ENCODE measurements at regions not wholly inside any gene's neighbourhood (a gene's known extent, or its start where the extent isn't known, plus 50 kb on each side); places are given as distances from the start of the nearest gene placed in this dataset.
"Not testable (repeated sequence)": the region's sequence is repeated elsewhere in the genome, so short reads cannot be mapped to it uniquely, and the experiment has no call there.

DNA sequence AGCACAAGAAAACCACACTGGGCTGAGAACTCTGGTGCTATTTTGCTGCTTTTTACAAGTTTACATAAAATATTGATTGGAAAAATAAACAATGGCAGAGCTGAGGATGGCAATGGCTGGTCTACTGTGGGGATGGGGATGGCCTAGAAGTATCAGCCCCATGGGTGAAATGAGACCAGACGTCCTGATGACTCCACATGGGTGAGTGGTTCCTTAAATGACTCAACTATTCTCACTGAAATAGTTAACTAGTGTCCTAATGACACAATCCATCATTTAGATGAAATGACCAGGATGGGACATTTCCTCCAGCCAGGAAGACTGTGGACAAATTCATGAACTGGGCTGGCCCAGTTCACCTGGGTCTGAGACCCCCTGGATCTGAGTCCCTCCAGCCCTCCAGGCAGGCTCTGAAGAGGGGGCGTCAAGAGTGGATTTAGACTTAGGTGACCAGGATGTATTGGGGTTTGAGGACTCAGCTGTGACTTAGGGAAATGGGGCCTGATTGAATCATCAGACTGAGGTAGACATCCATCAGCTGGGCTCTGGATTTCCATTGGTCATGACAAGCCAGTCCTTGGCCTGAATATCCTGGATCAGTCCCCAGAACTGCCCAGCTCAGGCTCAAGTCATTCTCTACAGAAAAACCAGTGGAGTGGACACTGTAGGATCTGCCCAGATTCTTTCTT, 98.2 kb upstream of the IGLL5 start:
- Histone ChIP-seq H2AFZ (ENCODE audit: low read length) (no peak overlapping the region), H3K4me2 (ENCODE audit: low read depth, low read length, poor library complexity, severe bottlenecking) (no peak overlapping the region), H3K36me3 (ENCODE audit: insufficient read depth, low read length) (no peaks in the 10 kb centered on the region), H3K9ac (ENCODE audit: low read length) (no peak overlapping the region), H3K9me2 (replicated peaks; ENCODE audit: insufficient read depth, low read length) (no peaks in the 10 kb centered on the region), H3K79me2 (ENCODE audit: low read length) (no peaks in the 10 kb centered on the region), H3K9me3 (ENCODE audit: low read length) (no peaks in the 10 kb centered on the region), H3K4me1 (ENCODE audit: low read length) (peaks cover 11% of the 10 kb centered on the region), H3K4me3 (ENCODE audit: low read length) (no peak overlapping the region), H4K20me1 (ENCODE audit: insufficient read depth, low read depth, low read length) (no peaks in the 10 kb centered on the region), H3K27ac (ENCODE audit: low read length) (no peak overlapping the region), H3K27me3 (ENCODE audit: low read length) (no peaks in the 10 kb centered on the region)
- DNase-seq = no peak

DNA sequence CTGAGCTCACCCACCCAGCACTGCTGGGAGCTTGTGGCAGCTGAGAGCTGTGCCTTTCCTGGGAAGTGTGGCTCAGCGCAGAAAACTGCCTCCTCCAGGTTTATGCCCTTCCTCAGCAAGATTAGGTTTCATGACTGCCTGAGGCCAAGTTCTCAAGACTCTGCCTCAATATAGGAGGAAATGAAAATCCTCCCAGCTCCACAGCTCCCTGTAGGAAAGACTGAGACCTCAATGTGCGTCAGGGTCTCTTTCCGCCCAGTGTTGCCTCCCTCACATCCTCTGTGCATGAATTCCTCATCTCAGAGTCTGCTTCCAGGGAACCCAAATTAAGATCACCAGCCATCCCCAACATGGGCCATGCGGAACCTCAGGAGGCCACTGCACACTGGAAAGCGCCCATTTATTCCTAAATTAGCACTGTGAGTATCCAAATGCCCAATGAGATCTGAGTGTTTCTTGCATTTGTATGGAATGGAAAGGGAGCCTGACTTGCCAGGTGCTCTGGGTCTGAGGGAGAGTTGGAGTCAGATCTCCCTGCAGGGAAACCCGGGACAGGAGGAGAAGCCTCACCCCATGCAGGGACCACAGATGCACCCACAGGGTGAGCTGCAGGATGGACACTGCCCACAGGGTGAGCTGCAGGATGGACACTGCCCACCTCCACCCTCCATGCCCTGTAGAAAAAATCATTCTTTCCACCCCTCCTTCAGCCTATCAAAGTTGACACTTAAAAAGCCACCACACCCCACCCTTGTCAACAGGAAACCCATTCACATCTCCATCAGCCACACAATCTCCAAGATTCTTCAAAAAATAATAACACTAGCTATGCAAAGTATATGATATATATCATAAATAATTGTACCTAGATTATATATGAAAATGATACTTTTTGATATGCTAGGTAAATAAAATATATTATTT, 97.4 kb upstream of the IGLL5 start:
- Histone ChIP-seq H3K27ac (ENCODE audit: low read length) (no peak overlapping the region), H3K4me1 (ENCODE audit: low read length) (peaks cover 13% of the 10 kb centered on the region)

DNA sequence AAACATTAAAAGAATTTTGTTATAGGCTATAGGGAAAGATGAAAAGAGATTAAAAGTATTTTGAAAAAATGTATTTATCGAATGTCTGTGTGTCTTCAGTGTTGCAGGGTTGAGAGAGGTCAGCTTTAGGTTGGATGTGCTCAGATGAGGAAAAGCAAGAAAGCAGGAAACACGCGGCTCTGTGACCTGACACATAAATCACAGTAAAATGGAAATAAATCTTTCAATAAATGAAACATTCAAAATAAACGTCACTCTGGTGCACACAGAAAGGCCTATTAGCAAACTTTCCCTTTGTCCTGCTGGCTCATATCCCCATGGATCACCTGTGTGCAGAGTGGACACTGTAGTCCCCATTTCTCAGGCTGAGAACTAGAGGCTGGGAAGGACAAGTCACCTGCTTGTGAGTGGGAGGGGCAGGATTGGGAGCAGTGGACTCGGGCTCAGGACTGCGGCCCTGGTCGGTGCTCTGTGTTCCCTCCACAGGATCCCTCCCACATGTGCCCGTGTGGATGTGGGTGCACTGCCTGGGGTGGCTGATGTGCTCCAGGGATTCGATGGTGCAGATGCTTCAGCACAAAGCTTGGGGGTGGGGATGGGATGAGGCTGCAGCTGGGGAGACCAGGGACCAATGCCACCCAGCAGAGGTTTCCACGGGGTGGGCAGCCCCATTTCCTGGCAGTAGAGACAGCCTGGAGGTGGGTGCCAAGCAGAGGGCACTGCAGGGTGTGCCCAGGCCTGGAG, 96.0 kb upstream of the IGLL5 start:
- Histone ChIP-seq H3K79me2 (ENCODE audit: low read length) (no peaks in the 10 kb centered on the region), H3K4me2 (ENCODE audit: low read depth, low read length, poor library complexity, severe bottlenecking) (no peak overlapping the region), H3K27ac (ENCODE audit: low read length) (no peak overlapping the region), H4K20me1 (ENCODE audit: insufficient read depth, low read depth, low read length) (no peaks in the 10 kb centered on the region), H3K27me3 (ENCODE audit: low read length) (no peaks in the 10 kb centered on the region), H3K4me3 (ENCODE audit: low read length) (no peak overlapping the region), H3K36me3 (ENCODE audit: insufficient read depth, low read length) (no peaks in the 10 kb centered on the region), H3K9ac (ENCODE audit: low read length) (no peak overlapping the region), H3K9me3 (ENCODE audit: low read length) (no peaks in the 10 kb centered on the region), H3K9me2 (replicated peaks; ENCODE audit: insufficient read depth, low read length) (no peaks in the 10 kb centered on the region), H2AFZ (ENCODE audit: low read length) (no peak overlapping the region), H3K4me1 (ENCODE audit: low read length) (peaks cover 13% of the 10 kb centered on the region)
- DNase-seq = no peak

More for the DNA sequence above, 97.4 kb upstream of the IGLL5 start:
- no peaks in the 10 kb centered on the region for H3K9me3 ChIP-seq (ENCODE audit: low read length)
- H3K9ac ChIP-seq (ENCODE audit: low read length) = no peak overlapping the region
- no peak for DNase-seq
- H4K20me1 ChIP-seq (ENCODE audit: insufficient read depth, low read depth, low read length) = no peaks in the 10 kb centered on the region
- H3K79me2 ChIP-seq (ENCODE audit: low read length) = no peaks in the 10 kb centered on the region
- H3K4me2 ChIP-seq (ENCODE audit: low read depth, low read length, poor library complexity, severe bottlenecking) = no peak overlapping the region
- H3K9me2 ChIP-seq (replicated peaks; ENCODE audit: insufficient read depth, low read length) = no peaks in the 10 kb centered on the region
- no peak overlapping the region for H3K4me3 ChIP-seq (ENCODE audit: low read length)
- H3K27me3 ChIP-seq (ENCODE audit: low read length) = no peaks in the 10 kb centered on the region
- no peak overlapping the region for H2AFZ ChIP-seq (ENCODE audit: low read length)
- no peaks in the 10 kb centered on the region for H3K36me3 ChIP-seq (ENCODE audit: insufficient read depth, low read length)

DNA sequence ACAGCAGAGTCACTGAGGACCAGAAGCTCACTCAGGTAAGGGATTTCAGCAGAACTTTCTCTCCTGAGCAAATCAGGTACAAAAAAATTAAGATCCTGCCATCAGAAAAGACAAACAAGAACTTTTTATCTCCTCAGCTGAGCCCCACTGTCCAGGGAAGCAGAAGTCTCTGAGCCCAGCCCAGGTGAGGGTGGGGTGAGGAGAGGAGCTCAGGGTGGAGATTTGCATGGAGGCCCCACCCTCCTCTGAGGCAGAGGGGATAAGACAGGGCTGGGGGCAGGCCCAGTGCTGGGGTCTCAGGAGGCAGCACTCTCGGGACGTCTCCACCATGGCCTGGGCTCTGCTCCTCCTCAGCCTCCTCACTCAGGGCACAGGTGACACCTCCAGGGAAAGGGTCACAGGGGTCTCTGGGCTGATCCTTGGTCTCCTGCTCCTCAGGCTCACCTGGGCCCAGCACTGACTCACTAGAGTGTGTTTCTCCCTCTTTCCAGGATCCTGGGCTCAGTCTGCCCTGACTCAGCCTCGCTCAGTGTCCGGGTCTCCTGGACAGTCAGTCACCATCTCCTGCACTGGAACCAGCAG, 95.3 kb upstream of the IGLL5 start:
- H3K27me3 ChIP-seq (ENCODE audit: low read length); H3K4me3 ChIP-seq (ENCODE audit: low read length); H3K27ac ChIP-seq (ENCODE audit: low read length); H3K36me3 ChIP-seq (ENCODE audit: insufficient read depth, low read length); H3K4me2 ChIP-seq (ENCODE audit: low read depth, low read length, poor library complexity, severe bottlenecking); H3K9ac ChIP-seq (ENCODE audit: low read length); H3K9me2 ChIP-seq (replicated peaks; ENCODE audit: insufficient read depth, low read length); H4K20me1 ChIP-seq (ENCODE audit: insufficient read depth, low read depth, low read length); H3K79me2 ChIP-seq (ENCODE audit: low read length); DNase-seq; H3K9me3 ChIP-seq (ENCODE audit: low read length); H2AFZ ChIP-seq (ENCODE audit: low read length): not testable (repeated sequence)
- H3K4me1 ChIP-seq (ENCODE audit: low read length) = peaks cover 13% of the 10 kb centered on the region

DNA sequence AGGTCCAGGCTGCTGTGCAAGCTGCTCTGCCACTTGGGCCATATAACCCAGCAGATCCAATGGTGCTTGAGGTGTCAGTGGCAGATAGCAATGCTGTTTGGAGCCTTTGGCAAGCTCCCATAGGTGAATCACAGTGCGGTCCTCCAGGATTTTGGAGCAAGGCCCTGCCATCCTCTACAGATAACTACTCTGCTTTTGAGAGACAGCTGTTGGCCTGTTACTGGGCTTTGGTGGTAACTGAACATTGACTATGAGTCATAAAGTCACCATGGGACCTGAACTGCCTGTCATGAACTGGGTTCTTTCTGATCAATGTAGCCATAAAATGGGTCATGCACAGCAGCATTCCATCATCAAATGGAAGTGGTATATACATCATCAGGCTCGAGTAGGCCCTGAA, 92.0 kb upstream of the IGLL5 start:
- not testable (repeated sequence) for H3K4me2 ChIP-seq (ENCODE audit: low read depth, low read length, poor library complexity, severe bottlenecking); DNase-seq; H3K9me3 ChIP-seq (ENCODE audit: low read length); H3K9me2 ChIP-seq (replicated peaks; ENCODE audit: insufficient read depth, low read length); H3K4me3 ChIP-seq (ENCODE audit: low read length); H3K27ac ChIP-seq (ENCODE audit: low read length); H3K27me3 ChIP-seq (ENCODE audit: low read length); H4K20me1 ChIP-seq (ENCODE audit: insufficient read depth, low read depth, low read length); H3K36me3 ChIP-seq (ENCODE audit: insufficient read depth, low read length); H2AFZ ChIP-seq (ENCODE audit: low read length); H3K79me2 ChIP-seq (ENCODE audit: low read length); H3K9ac ChIP-seq (ENCODE audit: low read length)
- peaks cover 18% of the 10 kb centered on the region for H3K4me1 ChIP-seq (ENCODE audit: low read length)

DNA sequence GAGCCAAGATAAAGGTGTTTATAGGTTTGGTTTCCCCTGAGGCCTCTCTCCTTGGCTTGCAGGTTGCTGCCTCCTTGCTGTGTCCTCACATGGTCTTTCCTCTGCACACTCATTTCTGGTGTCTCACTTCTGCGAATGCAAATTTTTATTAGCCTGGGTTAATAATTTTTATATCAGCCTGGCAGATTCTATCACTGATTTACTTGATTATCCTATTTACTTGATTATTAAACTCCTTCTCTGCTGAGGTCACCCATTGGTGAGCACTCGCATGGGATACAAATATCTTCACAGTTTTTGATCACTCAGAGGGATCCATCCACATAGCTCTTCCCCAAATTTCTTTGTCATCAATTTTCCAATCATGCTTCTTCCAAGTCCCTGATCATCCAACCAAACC, 90.9 kb upstream of the IGLL5 start:
- Histone ChIP-seq H3K27ac (ENCODE audit: low read length) (no peak overlapping the region), H3K4me3 (ENCODE audit: low read length) (no peak overlapping the region), H4K20me1 (ENCODE audit: insufficient read depth, low read depth, low read length) (no peaks in the 10 kb centered on the region), H2AFZ (ENCODE audit: low read length) (no peak overlapping the region), H3K4me1 (ENCODE audit: low read length) (peaks cover 18% of the 10 kb centered on the region), H3K27me3 (ENCODE audit: low read length) (no peaks in the 10 kb centered on the region), H3K79me2 (ENCODE audit: low read length) (no peaks in the 10 kb centered on the region), H3K9me3 (ENCODE audit: low read length) (no peaks in the 10 kb centered on the region), H3K9me2 (replicated peaks; ENCODE audit: insufficient read depth, low read length) (no peaks in the 10 kb centered on the region), H3K4me2 (ENCODE audit: low read depth, low read length, poor library complexity, severe bottlenecking) (no peak overlapping the region), H3K9ac (ENCODE audit: low read length) (no peak overlapping the region), H3K36me3 (ENCODE audit: insufficient read depth, low read length) (no peaks in the 10 kb centered on the region)
- no peak for DNase-seq

DNA sequence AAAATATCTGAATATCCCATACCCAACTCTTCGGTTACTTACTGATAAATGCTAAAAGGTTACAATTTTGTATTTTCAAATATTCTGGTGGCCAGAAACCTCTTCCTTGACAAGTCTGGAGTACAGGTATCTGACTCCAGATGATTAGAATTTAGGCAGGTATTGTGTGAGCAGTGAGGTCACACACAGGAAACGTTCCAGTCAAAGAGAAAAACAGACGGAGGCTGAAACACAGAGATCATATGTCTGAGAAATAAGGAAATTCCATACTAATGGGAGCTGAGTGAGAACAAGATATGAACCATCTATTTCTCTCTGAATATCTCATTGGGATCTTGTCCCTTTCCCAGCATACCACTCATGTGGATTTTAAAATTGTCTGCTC, 89.4 kb upstream of the IGLL5 start:
- DNase-seq = no peak
- Histone ChIP-seq H3K27ac (ENCODE audit: low read length) (no peak overlapping the region), H3K4me2 (ENCODE audit: low read depth, low read length, poor library complexity, severe bottlenecking) (no peak overlapping the region), H3K36me3 (ENCODE audit: insufficient read depth, low read length) (no peaks in the 10 kb centered on the region), H3K9ac (ENCODE audit: low read length) (no peak overlapping the region), H3K9me3 (ENCODE audit: low read length) (no peaks in the 10 kb centered on the region), H2AFZ (ENCODE audit: low read length) (no peak overlapping the region), H3K9me2 (replicated peaks; ENCODE audit: insufficient read depth, low read length) (no peaks in the 10 kb centered on the region), H3K27me3 (ENCODE audit: low read length) (no peaks in the 10 kb centered on the region), H4K20me1 (ENCODE audit: insufficient read depth, low read depth, low read length) (no peaks in the 10 kb centered on the region), H3K4me3 (ENCODE audit: low read length) (no peak overlapping the region), H3K79me2 (ENCODE audit: low read length) (no peaks in the 10 kb centered on the region), H3K4me1 (ENCODE audit: low read length) (peaks cover 27% of the 10 kb centered on the region)

DNA sequence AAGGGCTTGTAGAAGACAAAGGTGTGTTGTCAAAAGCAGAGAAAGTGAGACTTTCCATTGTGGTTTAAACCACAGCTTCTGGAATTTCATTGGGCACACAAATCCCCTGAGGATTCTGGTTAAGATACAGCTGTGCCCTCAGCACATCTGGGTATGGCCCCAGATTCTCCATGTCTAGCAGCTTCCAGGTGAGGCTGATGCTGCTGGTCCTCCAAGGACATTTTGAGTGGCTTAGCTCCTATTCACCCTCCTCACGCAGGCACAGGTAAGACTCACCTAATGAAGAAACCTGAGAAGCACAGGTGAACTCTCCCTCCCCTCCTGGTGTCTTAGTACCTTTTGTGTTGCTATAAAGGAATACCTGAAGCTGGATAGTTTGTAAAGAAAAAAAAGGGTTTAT, 88.9 kb upstream of the IGLL5 start:
- Histone ChIP-seq H3K27me3 (ENCODE audit: low read length) (no peaks in the 10 kb centered on the region), H3K4me2 (ENCODE audit: low read depth, low read length, poor library complexity, severe bottlenecking) (no peak overlapping the region), H3K79me2 (ENCODE audit: low read length) (no peaks in the 10 kb centered on the region), H2AFZ (ENCODE audit: low read length) (no peak overlapping the region), H3K36me3 (ENCODE audit: insufficient read depth, low read length) (no peaks in the 10 kb centered on the region), H3K4me1 (ENCODE audit: low read length) (peaks cover 25% of the 10 kb centered on the region), H3K9me2 (replicated peaks; ENCODE audit: insufficient read depth, low read length) (no peaks in the 10 kb centered on the region), H3K27ac (ENCODE audit: low read length) (no peak overlapping the region), H3K9me3 (ENCODE audit: low read length) (no peaks in the 10 kb centered on the region), H3K4me3 (ENCODE audit: low read length) (no peak overlapping the region), H3K9ac (ENCODE audit: low read length) (no peak overlapping the region), H4K20me1 (ENCODE audit: insufficient read depth, low read depth, low read length) (no peaks in the 10 kb centered on the region)
- no peak for DNase-seq
